GM13977 (cell line): ENCODE measurements at regions not wholly inside any gene's neighbourhood (a gene's known extent, or its start where the extent isn't known, plus 50 kb on each side); places are given as distances from the start of the nearest gene placed in this dataset.

Experiments used
- DNase-seq: peaks from one replicate; pipeline ENCODE4 v3.0.0; 2012; ENCODE audit warnings: low spot score
- in situ Hi-C: fragments of 300-500 bp; cut with MboI; formaldehyde crosslinking; loops from one replicate; pipeline ENCODE4 v1.12.0; 2022; ENCODE audit warnings: low sequenced_read_pairs, low pct_unique_long_range_greater_than_20kb, mixed read lengths, inconsistent platforms; ENCODE audit not compliant: unreplicated experiment
- TF ChIP-seq, protein P1 (sequence below): IDR thresholded peaks from 2 replicates; pipeline ENCODE4 v1.5.1; 2012; ENCODE audit warnings: mild to moderate bottlenecking, control low read depth; ENCODE audit not compliant: insufficient read depth; ENCODE audit errors: extremely low read depth, missing control alignments

DNA sequence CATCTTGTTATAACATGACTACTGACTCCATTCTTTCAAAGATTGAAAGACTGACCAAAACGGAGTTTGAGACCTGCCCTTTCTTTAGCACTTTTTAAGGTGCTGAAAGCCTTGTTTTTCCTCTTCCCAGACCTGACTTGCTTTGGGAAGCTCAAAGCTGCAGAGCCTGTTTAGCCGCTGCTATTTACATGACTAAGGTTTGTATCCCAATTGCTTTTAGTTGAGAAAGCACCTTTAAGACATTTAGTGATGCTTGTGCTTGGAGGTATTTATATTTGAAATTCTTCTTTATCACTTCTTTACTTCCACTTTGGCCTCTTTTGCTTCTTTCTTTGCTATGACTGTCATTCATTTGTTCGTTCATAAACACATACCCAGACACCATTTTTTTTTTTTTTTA, 182.6 kb upstream of the ELL2 start:
- TF ChIP-seq, protein P1, sequence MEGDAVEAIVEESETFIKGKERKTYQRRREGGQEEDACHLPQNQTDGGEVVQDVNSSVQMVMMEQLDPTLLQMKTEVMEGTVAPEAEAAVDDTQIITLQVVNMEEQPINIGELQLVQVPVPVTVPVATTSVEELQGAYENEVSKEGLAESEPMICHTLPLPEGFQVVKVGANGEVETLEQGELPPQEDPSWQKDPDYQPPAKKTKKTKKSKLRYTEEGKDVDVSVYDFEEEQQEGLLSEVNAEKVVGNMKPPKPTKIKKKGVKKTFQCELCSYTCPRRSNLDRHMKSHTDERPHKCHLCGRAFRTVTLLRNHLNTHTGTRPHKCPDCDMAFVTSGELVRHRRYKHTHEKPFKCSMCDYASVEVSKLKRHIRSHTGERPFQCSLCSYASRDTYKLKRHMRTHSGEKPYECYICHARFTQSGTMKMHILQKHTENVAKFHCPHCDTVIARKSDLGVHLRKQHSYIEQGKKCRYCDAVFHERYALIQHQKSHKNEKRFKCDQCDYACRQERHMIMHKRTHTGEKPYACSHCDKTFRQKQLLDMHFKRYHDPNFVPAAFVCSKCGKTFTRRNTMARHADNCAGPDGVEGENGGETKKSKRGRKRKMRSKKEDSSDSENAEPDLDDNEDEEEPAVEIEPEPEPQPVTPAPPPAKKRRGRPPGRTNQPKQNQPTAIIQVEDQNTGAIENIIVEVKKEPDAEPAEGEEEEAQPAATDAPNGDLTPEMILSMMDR: no peak
- no peak for DNase-seq
- in situ Hi-C loops: no loop called here

DNA sequence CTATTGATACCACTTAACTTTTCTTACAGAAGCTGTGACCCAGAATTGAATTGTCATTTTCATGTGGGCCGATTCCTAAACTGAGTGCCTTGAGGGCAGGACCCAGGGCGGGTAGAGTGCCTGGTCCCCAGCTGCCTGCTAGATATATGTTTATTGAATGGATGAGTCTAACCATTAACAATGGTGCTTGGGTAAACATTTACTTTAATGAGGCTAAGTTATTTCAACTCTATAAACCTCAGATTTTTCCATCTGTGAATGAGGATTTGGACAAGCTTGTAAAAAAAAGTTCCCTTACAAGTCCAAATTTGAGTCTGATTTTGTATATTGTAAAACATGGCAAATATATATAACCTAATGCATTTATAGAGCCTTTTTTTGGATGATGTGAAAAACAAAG, 181.8 kb upstream of the ELL2 start:
- in situ Hi-C loops: no loop called here
- DNase-seq: no peak
- TF ChIP-seq, protein P1: no peak

DNA sequence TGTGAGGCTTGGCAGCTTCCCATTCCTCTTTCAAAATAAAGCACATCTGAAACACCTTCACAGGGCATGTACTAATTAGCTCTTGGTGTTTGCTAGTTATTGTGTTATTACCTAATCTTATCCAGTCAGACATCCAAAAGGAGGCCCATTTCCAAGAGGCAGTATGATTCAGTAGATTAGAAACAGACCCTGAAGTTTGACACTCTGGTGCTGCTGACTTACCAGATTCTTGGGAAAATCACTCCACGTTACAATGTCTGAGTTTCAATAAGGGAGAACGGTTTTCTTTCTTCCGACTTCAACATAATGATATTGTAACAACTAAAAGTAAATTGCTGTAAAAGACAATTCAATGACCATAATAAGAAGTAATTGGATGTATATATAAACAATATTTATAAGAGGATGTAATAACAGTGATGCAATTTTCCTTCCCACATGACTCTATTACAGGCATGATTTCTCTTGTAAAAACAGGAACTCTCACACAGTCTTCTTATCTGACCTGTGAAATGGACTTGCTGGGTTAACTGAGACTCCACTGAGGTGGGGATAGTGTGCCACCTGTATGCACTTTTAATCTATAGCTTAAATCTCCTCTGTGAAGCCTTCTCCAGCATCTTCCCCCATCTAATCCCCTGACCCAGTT, 181.3 kb upstream of the ELL2 start:
- TF ChIP-seq, protein P1: no peak
- no peak for DNase-seq
- in situ Hi-C loops: no loop called here

DNA sequence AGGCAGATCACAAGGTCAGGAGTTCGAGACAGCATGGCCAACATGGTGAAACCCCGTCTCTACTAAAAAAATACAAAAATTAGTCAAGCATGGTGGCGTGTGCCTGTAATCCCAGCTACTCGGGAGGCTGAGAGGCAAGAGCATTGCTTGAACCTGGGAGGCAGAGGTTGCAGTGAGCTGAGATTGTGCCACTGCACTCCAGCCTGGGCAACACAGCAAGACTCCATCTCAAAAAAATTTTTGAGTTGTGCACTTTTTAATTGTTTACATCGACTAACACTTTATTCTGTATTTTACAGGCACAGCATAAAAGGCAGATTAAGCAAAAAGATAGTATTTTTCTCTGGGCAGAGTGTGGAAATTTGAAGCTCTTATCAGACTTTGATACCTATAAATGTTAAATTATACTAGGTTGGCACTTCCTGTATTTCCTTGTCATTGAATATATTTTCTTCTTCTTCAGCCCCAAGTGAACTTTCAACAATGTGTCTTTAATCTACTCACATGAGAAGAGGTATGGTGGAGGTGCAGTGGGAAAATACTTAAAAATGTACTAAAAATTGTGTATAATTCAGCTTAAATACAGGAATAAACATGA, 180.6 kb upstream of the ELL2 start:
- TF ChIP-seq, protein P1: no peak
- DNase-seq: no peak
- in situ Hi-C loops: no loop called here

DNA sequence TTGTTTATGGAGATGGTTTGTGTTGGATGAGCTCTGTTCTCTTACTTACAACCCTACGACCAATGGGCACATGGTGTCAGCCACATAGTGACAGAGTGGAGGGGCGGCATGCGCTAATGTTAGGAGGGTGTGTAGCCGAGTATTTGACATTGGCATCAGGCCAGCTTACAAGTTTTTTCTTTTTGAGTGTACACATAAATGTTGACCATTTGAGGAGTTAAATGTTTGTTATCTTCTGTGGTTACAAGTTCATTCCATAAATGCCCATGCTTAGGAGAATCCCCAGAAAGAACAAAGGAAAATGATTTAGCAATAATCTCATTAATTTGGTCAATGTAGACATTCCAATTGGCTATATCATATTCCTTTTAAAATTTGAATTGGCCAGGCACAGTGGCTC, 180.1 kb upstream of the ELL2 start:
- no peak for DNase-seq
- in situ Hi-C loops: no loop called here

DNA sequence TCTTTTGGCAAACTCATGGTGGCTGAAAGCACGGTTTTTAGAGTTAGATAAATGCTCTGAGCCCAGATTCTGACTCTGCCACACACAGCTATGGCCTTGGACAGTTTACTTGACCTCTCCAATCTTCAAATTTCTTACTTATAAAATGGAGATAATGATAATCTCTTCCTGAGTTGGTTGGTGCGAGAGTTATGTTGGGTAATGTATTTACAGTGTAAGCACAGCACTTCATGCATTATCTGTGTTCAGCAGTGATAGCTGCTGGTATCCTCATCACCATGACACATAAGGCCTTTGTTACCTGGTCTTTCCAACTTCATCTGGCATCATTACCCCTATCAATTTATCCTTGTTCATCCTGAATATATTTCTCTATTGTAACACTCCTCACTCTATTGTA, 178.8 kb upstream of the ELL2 start:
- in situ Hi-C loops: no loop called here
- TF ChIP-seq, protein P1: no peak
- no peak for DNase-seq

More for the DNA sequence above, 180.1 kb upstream of the ELL2 start:
- TF ChIP-seq, protein P1: no peak

DNA sequence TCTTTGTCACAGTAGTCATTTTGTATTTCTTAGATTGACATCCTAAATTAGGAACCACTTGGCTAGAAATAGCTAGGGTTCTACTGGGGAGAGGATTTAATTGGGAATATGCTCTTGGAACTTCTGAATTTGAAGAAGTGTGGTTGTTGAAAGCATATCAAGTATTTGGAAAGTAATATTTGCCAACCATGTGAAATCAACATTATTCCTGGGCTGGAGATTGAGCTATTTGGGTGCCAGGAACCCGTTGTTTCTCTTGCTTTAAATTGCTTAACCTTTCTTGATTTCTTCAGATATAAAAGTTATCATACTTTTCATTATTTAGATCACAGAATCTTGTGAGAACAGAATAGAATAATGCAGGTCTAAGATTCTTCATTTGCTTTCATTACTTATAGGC, 178.4 kb upstream of the ELL2 start:
- in situ Hi-C loops: no loop called here
- TF ChIP-seq, protein P1: no peak
- no peak for DNase-seq
